ENCODE measurements at regions not wholly inside any gene's neighbourhood (a gene's known extent, or its start where the extent isn't known, plus 50 kb on each side); places are given as distances from the start of the nearest gene placed in this dataset.

DNA sequence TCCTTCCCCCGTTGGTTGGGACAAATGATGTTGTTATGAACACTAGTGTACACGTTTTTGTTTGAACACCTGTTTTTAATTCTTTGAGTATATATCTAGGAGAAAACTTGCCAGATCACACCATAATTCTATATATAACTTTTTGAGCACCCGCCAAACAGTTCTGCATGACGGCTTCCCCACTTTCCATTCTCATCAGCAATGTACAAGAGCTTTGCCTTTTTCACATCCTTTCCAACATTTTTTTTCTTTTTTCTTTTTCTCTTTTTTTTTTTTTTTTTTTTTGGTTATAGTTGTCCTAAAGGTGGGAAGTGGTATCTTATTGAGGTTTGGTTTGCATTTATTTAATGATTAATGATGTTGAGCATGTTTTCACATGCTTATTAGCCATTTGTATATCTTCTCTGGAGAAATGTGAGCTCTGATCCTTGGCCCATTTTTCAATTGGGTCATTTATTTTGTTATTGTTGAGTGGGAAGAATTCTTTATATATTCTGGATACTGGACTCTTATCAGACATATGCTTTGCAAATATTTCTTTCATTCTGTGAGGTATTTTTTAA, 86.9 kb upstream of the ZC3H15 start:
- no peak overlapping the region for H3K4me3 ChIP-seq (ENCODE audit: low read depth, low read length)
- in situ Hi-C loops (cut with HindIII; ENCODE audit: low sequenced_read_pairs), result no loop called here
- TF ChIP-seq, protein P1, sequence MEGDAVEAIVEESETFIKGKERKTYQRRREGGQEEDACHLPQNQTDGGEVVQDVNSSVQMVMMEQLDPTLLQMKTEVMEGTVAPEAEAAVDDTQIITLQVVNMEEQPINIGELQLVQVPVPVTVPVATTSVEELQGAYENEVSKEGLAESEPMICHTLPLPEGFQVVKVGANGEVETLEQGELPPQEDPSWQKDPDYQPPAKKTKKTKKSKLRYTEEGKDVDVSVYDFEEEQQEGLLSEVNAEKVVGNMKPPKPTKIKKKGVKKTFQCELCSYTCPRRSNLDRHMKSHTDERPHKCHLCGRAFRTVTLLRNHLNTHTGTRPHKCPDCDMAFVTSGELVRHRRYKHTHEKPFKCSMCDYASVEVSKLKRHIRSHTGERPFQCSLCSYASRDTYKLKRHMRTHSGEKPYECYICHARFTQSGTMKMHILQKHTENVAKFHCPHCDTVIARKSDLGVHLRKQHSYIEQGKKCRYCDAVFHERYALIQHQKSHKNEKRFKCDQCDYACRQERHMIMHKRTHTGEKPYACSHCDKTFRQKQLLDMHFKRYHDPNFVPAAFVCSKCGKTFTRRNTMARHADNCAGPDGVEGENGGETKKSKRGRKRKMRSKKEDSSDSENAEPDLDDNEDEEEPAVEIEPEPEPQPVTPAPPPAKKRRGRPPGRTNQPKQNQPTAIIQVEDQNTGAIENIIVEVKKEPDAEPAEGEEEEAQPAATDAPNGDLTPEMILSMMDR (IDR thresholded peaks at IDR 0.05; ENCODE audit: low read depth, low read length), result no peak
- DNase-seq (ENCODE audit: low read depth, low spot score), result no peak

- in situ Hi-C loops (cut with HindIII; ENCODE audit: low sequenced_read_pairs), result no loop called here
- no peak overlapping the region for H3K4me3 ChIP-seq (ENCODE audit: low read depth, low read length)
- DNase-seq (ENCODE audit: low read depth, low spot score), result no peak
- TF ChIP-seq, protein P1 (IDR thresholded peaks at IDR 0.05; ENCODE audit: low read depth, low read length), result no peak
Measured at GRCh38 chr2:186405842-186406241, 80.2 kb upstream of the ZC3H15 start.

DNA sequence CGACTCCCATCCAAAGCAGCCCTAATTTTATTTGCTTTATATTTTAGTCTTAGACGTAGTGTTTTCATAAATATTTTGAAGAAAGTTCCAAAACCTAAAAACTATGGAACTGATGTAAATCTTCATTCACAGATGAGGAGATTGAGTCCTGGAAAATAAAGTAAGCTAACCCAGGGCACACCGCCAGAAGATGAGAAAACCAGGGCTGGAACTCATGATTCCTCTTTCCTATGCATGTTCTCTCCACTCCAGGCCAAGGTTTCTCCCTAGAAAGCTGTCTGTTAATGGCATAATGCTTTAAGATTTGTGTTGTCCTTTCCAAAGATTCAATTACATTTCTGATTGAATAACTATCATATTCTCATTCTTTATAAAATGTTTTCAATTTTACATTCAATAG, 78.4 kb upstream of the ZC3H15 start:
- H3K4me3 ChIP-seq (ENCODE audit: low read depth, low read length), result no peak overlapping the region
- no peak for DNase-seq (ENCODE audit: low read depth, low spot score)
- TF ChIP-seq, protein P1 (IDR thresholded peaks at IDR 0.05; ENCODE audit: low read depth, low read length), result no peak
- in situ Hi-C loops (cut with HindIII; ENCODE audit: low sequenced_read_pairs), result no loop called here

- no peak for DNase-seq (ENCODE audit: low read depth, low spot score)
- TF ChIP-seq, protein P1 (IDR thresholded peaks at IDR 0.05; ENCODE audit: low read depth, low read length), result no peak
- no peak overlapping the region for H3K4me3 ChIP-seq (ENCODE audit: low read depth, low read length)
- in situ Hi-C loops (cut with HindIII; ENCODE audit: low sequenced_read_pairs), result no loop called here
Measured at GRCh38 chr2:186410802-186411201, 75.3 kb upstream of the ZC3H15 start.

DNA sequence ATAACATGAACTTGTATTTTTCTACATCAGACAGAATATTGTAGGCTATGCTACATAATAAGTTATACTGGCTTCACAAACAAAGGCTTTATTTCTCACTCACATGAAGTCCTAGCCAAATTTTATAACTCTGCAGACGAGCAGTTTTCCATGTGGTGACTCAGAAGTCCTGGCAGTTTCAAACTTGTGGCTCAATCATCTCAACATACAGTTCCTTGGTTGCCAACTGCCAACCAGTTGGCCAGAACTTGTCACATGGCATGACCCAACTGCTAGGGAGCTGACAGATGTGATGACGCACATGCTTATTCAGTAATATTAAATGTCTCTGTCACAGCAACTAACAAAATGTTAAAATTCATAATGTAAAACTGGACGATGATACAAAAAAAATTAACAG, 63.8 kb upstream of the ZC3H15 start:
- in situ Hi-C loops (cut with HindIII; ENCODE audit: low sequenced_read_pairs), result no loop called here
- H3K4me3 ChIP-seq (ENCODE audit: low read depth, low read length), result no peak overlapping the region
- TF ChIP-seq, protein P1 (IDR thresholded peaks at IDR 0.05; ENCODE audit: low read depth, low read length), result no peak
- peak; percentile 81 for DNase-seq (ENCODE audit: low read depth, low spot score)

DNA sequence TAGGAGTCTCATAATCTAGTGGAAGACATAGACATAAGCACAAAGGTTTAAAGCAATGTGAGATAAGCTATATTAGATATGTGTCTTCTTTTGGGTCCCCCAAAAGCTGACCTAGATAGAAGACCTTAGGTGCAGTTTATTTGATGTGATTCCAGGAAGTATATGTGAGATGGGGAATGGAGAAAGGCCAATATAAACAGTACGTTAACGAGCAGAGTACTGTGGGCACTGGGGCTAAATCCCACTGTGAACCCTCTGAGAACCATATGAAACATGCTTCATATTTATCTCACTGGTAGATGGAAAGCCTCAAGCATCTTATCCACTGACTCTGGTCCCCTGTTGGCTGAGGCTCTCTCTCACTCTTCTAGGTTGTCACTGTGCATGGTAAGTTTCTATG, 62.6 kb upstream of the ZC3H15 start:
- TF ChIP-seq, protein P1 (IDR thresholded peaks at IDR 0.05; ENCODE audit: low read depth, low read length), result no peak
- in situ Hi-C loops (cut with HindIII; ENCODE audit: low sequenced_read_pairs), result no loop called here
- no peak overlapping the region for H3K4me3 ChIP-seq (ENCODE audit: low read depth, low read length)
- DNase-seq (ENCODE audit: low read depth, low spot score), result no peak

DNA sequence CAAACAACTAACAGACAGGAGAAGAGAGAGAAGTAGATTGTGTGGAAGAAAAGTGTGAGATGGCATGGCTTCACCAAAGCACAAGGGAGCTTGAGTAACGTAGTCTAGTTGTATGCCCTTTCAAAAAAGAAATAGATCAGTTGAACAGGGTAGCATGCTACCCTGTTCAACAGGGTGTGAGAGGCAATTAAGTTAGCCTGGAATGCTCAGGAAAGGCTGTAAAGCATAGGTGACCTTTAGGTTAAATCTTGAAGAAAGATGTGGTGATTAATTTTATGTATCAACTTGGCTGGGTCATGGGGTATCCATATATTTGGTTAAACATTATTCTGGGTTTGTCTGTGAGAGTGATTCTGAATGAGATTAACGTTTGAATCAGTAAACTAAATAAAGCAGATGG, 61.8 kb upstream of the ZC3H15 start:
- no peak for DNase-seq (ENCODE audit: low read depth, low spot score)
- no peak overlapping the region for H3K4me3 ChIP-seq (ENCODE audit: low read depth, low read length)
- TF ChIP-seq, protein P1 (IDR thresholded peaks at IDR 0.05; ENCODE audit: low read depth, low read length), result no peak
- in situ Hi-C loops (cut with HindIII; ENCODE audit: low sequenced_read_pairs), result no loop called here
